ENCODE measurements at regions not wholly inside any gene's neighbourhood (a gene's known extent, or its start where the extent isn't known, plus 50 kb on each side); places are given as distances from the start of the nearest gene placed in this dataset.

- Mint-ChIP-seq H3K4me3 (no peak overlapping the region), H3K4me1 (no peaks in the 10 kb centered on the region), H3K36me3 (no peaks in the 10 kb centered on the region), H3K9me3 (peaks cover 1% of the 10 kb centered on the region), H3K27me3 (no peaks in the 10 kb centered on the region), H3K27ac (no peak overlapping the region)
- POLR2A ChIA-PET, result no interaction called here
- DNase-seq, result no peak
- no peak for ATAC-seq (ENCODE audit: low read depth)
Observed at GRCh38 chr5:4541334-4541733, 598.8 kb upstream of the ADAMTS16 start.

DNA sequence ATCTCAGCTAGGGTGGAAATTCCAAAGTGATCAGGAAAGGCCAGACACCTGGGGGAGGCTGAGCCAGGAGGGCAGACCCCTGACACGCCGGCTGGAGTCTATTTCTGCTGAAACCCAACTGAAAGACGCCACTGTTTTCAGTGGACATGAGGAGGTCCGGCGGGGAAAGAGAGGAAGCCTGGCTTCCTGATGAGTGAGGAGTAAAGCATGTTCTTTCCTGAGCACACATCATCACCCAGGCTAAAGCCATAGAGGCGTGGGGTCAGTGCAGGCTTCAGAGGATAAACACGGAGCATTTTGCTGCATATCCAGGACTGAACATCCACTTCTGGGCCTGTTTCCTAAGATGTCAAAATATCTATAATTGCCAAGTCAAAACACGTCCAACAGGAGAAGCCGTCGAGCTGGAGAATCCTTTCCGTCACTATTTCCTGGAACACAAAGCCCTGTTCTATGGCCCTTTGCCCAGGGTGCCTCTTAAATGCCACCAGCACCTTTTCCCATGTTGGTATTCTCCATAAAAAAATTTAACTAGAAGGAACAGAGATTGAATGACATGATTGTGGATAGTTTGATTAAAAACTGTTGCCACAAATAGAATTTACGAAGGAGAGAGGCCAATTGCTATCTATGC, 597.9 kb upstream of the ADAMTS16 start:
- Mint-ChIP-seq H3K36me3 (no peaks in the 10 kb centered on the region), H3K9me3 (peaks cover 1% of the 10 kb centered on the region), H3K4me1 (no peaks in the 10 kb centered on the region), H3K27ac (no peak overlapping the region), H3K4me3 (no peak overlapping the region), H3K27me3 (no peaks in the 10 kb centered on the region)
- POLR2A ChIA-PET, result no interaction called here
- DNase-seq (no peak), ATAC-seq (ENCODE audit: low read depth) (no peak)

GRCh38 chr5:4544049-4544670, 596.0 kb upstream of the ADAMTS16 start:
- POLR2A ChIA-PET, result no interaction called here
- Mint-ChIP-seq H3K4me3 (no peak overlapping the region), H3K4me1 (no peaks in the 10 kb centered on the region), H3K27me3 (no peaks in the 10 kb centered on the region), H3K9me3 (no peaks in the 10 kb centered on the region), H3K36me3 (no peaks in the 10 kb centered on the region), H3K27ac (no peak overlapping the region)
- DNase-seq (no peak), ATAC-seq (ENCODE audit: low read depth) (no peak)

DNA sequence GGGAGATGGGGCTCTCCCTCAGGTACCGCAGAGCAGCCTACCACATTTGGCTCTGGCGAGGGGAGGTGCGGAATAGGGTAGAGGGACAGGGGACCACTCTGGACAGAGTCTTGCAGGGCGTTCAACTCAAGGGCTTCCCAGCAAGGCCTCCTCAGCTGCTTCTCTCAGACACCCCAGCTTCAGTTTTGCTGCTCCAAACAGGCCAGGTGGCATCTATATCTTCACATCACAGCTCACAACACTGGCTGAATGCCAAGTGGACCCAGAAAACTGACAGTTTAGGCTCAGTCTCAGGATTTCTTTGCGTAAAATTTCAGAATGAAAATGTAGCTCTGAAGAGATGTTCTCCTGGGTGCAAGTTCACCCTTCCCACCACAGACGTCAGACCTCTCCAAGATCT, 592.6 kb upstream of the ADAMTS16 start:
- Mint-ChIP-seq H3K9me3 (peaks cover 10% of the 10 kb centered on the region), H3K4me1 (no peaks in the 10 kb centered on the region), H3K27me3 (no peaks in the 10 kb centered on the region), H3K27ac (no peak overlapping the region), H3K36me3 (no peaks in the 10 kb centered on the region), H3K4me3 (no peak overlapping the region)
- no peak for DNase-seq
- POLR2A ChIA-PET, result no interaction called here
- ATAC-seq (ENCODE audit: low read depth), result no peak

- DNase-seq (no peak), ATAC-seq (ENCODE audit: low read depth) (no peak)
- Mint-ChIP-seq H3K36me3 (no peaks in the 10 kb centered on the region), H3K4me1 (no peaks in the 10 kb centered on the region), H3K27ac (no peak overlapping the region), H3K4me3 (no peak overlapping the region), H3K9me3 (peaks cover 11% of the 10 kb centered on the region), H3K27me3 (no peaks in the 10 kb centered on the region)
- POLR2A ChIA-PET, result no interaction called here
Observed at GRCh38 chr5:4548341-4548740, 591.8 kb upstream of the ADAMTS16 start.

- peaks cover 11% of the 10 kb centered on the region for H3K9me3 Mint-ChIP-seq
- no peaks in the 10 kb centered on the region for H3K36me3 Mint-ChIP-seq
- H3K4me3 Mint-ChIP-seq, result no peak overlapping the region
- H3K4me1 Mint-ChIP-seq, result no peaks in the 10 kb centered on the region
- no peak for DNase-seq
- POLR2A ChIA-PET, result no interaction called here
- no peak overlapping the region for H3K27ac Mint-ChIP-seq
- ATAC-seq (ENCODE audit: low read depth), result no peak
- H3K27me3 Mint-ChIP-seq, result no peaks in the 10 kb centered on the region
Observed at GRCh38 chr5:4549351-4549750, 590.8 kb upstream of the ADAMTS16 start.

- POLR2A ChIA-PET, result no interaction called here
- H3K9me3 Mint-ChIP-seq, result peaks cover 11% of the 10 kb centered on the region
- DNase-seq, result no peak
- H3K4me1 Mint-ChIP-seq, result no peaks in the 10 kb centered on the region
- H3K4me3 Mint-ChIP-seq, result no peak overlapping the region
- H3K27me3 Mint-ChIP-seq, result no peaks in the 10 kb centered on the region
- no peak for ATAC-seq (ENCODE audit: low read depth)
- no peak overlapping the region for H3K27ac Mint-ChIP-seq
- no peaks in the 10 kb centered on the region for H3K36me3 Mint-ChIP-seq
Observed at GRCh38 chr5:4551034-4551433, 589.1 kb upstream of the ADAMTS16 start.

- no peaks in the 10 kb centered on the region for H3K27me3 Mint-ChIP-seq
- H3K4me3 Mint-ChIP-seq, result no peak overlapping the region
- ATAC-seq (ENCODE audit: low read depth) (no peak), DNase-seq (no peak)
- no peaks in the 10 kb centered on the region for H3K4me1 Mint-ChIP-seq
- POLR2A ChIA-PET, result no interaction called here
- H3K9me3 Mint-ChIP-seq, result peaks cover 11% of the 10 kb centered on the region
- H3K27ac Mint-ChIP-seq, result no peak overlapping the region
- H3K36me3 Mint-ChIP-seq, result no peaks in the 10 kb centered on the region
Observed at GRCh38 chr5:4553130-4553529, 587.0 kb upstream of the ADAMTS16 start.

DNA sequence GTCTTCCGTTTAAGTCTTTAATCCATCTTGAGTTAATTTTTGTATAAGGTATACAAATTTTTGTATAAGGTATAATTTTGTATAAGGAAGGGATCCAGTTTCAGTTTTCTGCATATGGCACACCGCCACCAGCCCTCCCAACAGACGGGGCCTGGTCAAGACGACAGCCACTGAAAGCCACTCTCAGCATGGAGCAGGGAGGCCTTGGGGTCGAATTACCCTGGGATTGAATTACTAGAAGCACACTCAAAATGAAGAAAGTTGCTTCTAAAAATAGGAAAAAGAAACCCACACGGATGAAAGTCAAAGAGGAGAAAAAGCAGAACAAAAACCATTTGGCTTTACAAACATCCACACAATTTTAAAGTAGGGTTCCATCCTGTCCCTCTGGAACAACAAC, 586.2 kb upstream of the ADAMTS16 start:
- Mint-ChIP-seq H3K27me3 (no peaks in the 10 kb centered on the region), H3K4me3 (no peak overlapping the region), H3K36me3 (no peaks in the 10 kb centered on the region), H3K4me1 (no peaks in the 10 kb centered on the region), H3K27ac (no peak overlapping the region), H3K9me3 (peaks cover 11% of the 10 kb centered on the region)
- ATAC-seq (ENCODE audit: low read depth) (no peak), DNase-seq (no peak)
- POLR2A ChIA-PET, result no interaction called here

DNA sequence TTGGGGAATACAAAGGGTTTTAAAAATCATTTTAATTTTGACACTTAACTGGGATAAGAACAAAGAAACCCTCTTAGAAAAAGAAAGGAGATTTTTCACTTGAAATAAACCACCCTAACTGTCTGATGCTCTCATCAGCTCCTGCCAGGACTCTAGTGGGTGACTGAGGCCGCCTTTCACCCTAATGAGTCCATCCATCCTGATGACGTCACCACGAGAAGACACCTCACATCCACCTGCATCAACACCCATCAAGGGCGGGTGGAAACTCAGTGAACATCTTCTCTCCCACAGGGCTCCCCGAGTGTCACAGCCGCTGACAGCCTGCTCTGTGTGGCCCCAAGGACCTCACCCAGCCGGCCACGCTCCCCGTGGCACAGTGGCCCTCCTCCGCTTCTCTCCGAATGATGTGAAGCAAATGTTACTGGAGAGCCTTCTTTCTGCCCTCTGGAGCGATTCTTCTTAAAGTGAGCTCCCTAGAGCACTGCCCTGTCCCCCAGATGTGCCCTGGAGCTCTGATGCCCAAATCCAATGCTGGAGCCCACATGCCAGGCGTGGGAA, 584.3 kb upstream of the ADAMTS16 start:
- POLR2A ChIA-PET, result no interaction called here
- DNase-seq (no peak), ATAC-seq (ENCODE audit: low read depth) (no peak)
- no peaks in the 10 kb centered on the region for H3K27me3 Mint-ChIP-seq
- H3K9me3 Mint-ChIP-seq, result peaks cover 4% of the 10 kb centered on the region
- no peak overlapping the region for H3K4me3 Mint-ChIP-seq
- H3K4me1 Mint-ChIP-seq, result no peaks in the 10 kb centered on the region
- H3K36me3 Mint-ChIP-seq, result no peaks in the 10 kb centered on the region
- no peak overlapping the region for H3K27ac Mint-ChIP-seq

GRCh38 chr5:4561403-4561802, 578.7 kb upstream of the ADAMTS16 start:
- H3K4me3 Mint-ChIP-seq, result no peak overlapping the region
- H3K36me3 Mint-ChIP-seq, result no peaks in the 10 kb centered on the region

DNA sequence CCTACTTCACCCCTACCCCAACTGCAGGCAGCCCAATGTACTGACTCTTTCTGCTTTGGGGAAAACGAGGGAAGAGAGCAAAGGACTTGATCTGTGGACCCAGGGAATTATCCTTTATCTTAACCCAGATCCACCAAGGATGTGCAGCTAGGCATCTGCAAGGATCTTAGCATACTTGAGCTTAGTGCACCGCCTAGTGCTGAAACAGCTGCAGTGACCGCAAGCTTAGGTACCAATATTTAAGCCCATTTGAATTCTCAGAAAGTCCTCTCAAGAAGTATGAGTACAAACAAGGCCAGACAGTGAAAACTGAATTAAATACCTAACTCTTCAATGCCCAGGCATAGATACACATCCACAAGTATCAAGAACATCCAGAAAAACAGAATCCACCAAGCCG, 576.7 kb upstream of the ADAMTS16 start:
- Mint-ChIP-seq H3K4me3 (no peak overlapping the region), H3K27me3 (no peaks in the 10 kb centered on the region), H3K9me3 (peaks cover 3% of the 10 kb centered on the region), H3K4me1 (no peaks in the 10 kb centered on the region), H3K27ac (no peak overlapping the region), H3K36me3 (no peaks in the 10 kb centered on the region)
- DNase-seq (no peak), ATAC-seq (ENCODE audit: low read depth) (no peak)
- POLR2A ChIA-PET, result no interaction called here

More at GRCh38 chr5:4561403-4561802, 578.7 kb upstream of the ADAMTS16 start:
- Mint-ChIP-seq H3K27me3 (no peaks in the 10 kb centered on the region), H3K9me3 (peaks cover 3% of the 10 kb centered on the region), H3K27ac (no peak overlapping the region), H3K4me1 (no peaks in the 10 kb centered on the region)
- ATAC-seq (ENCODE audit: low read depth) (no peak), DNase-seq (no peak)
- POLR2A ChIA-PET, result no interaction called here

- no peaks in the 10 kb centered on the region for H3K36me3 Mint-ChIP-seq
- POLR2A ChIA-PET, result no interaction called here
- H3K27ac Mint-ChIP-seq, result no peak overlapping the region
- H3K9me3 Mint-ChIP-seq, result peaks cover 1% of the 10 kb centered on the region
- ATAC-seq (ENCODE audit: low read depth) (no peak), DNase-seq (no peak)
- no peaks in the 10 kb centered on the region for H3K27me3 Mint-ChIP-seq
- H3K4me3 Mint-ChIP-seq, result no peak overlapping the region
- H3K4me1 Mint-ChIP-seq, result no peaks in the 10 kb centered on the region
Observed at GRCh38 chr5:4570047-4570995, 569.8 kb upstream of the ADAMTS16 start.

All from activated naive CD8-positive, alpha-beta T cell treated with anti-CD3 and anti-CD28 coated beads, Interleukin-2, amount 10 ng/mL, durations not matched to agents 7 days and 5 days (primary cell).